DMS114 treated with DMSO at 0.1 percent for 48 hours (cell line): ENCODE measurements at regions not wholly inside any gene's neighbourhood (a gene's known extent, or its start where the extent isn't known, plus 50 kb on each side); places are given as distances from the start of the nearest gene placed in this dataset.

Experiments
- DNase-seq: peaks from one replicate; lab custom pipeline; 2025; ENCODE audit not compliant: unreplicated experiment; lab: John Stamatoyannopoulos, UW

GRCh38 chr17:63125987-63126386, 160.0 kb downstream of the TANC2 start:
- no peak for DNase-seq

- no peak for DNase-seq
These were observed 160.6 kb downstream of the TANC2 start for GRCh38 chr17:63126607-63127006.

GRCh38 chr17:63132459-63132911, 166.4 kb downstream of the TANC2 start:
- no peak for DNase-seq

GRCh38 chr17:63133491-63133890, 167.5 kb downstream of the TANC2 start:
- DNase-seq = no peak

GRCh38 chr17:63134867-63135266, 168.8 kb downstream of the TANC2 start:
- DNase-seq = no peak

- no peak for DNase-seq
These were observed 170.5 kb downstream of the TANC2 start for GRCh38 chr17:63136369-63137012.

GRCh38 chr17:63137163-63137562, 171.1 kb downstream of the TANC2 start:
- DNase-seq = no peak

- no peak for DNase-seq
These were observed 172.7 kb downstream of the TANC2 start for GRCh38 chr17:63138713-63139112.

GRCh38 chr17:63139356-63139755, 173.3 kb downstream of the TANC2 start:
- no peak for DNase-seq

GRCh38 chr17:63140255-63140654, 174.2 kb downstream of the TANC2 start:
- no peak for DNase-seq

- DNase-seq = no peak
These were observed 176.8 kb downstream of the TANC2 start for GRCh38 chr17:63142836-63143235.

- DNase-seq = no peak
These were observed 184.5 kb downstream of the TANC2 start for GRCh38 chr17:63150490-63150889.

- DNase-seq = no peak
These were observed 185.0 kb downstream of the TANC2 start for GRCh38 chr17:63150994-63151464.

GRCh38 chr17:63151941-63152523, 186.0 kb downstream of the TANC2 start:
- DNase-seq = no peak

GRCh38 chr17:63153488-63153887, 187.5 kb downstream of the TANC2 start:
- DNase-seq = no peak

GRCh38 chr17:63154586-63155244, 188.7 kb downstream of the TANC2 start:
- no peak for DNase-seq

- no peak for DNase-seq
These were observed 191.0 kb downstream of the TANC2 start for GRCh38 chr17:63156986-63157385.

- DNase-seq = no peak
These were observed 196.5 kb downstream of the TANC2 start for GRCh38 chr17:63162406-63163157.

GRCh38 chr17:63163158-63163520, 197.1 kb downstream of the TANC2 start:
- DNase-seq = no peak

GRCh38 chr17:63165400-63165799, 199.4 kb downstream of the TANC2 start:
- no peak for DNase-seq

GRCh38 chr17:63170795-63171194, 204.8 kb downstream of the TANC2 start:
- no peak for DNase-seq
